H9 (cell line): ENCODE measurements at regions not wholly inside any gene's neighbourhood (a gene's known extent, or its start where the extent isn't known, plus 50 kb on each side); places are given as distances from the start of the nearest gene placed in this dataset.

Source experiments
- DNase-seq: peaks from one replicate; pipeline ENCODE4 v3.0.0-alpha.2; 2017
- H2AFZ ChIP-seq: one replicate; pipeline ENCODE4 v1.6.1; 2013; ENCODE audit warnings: mild to moderate bottlenecking, low read length, control low read depth, moderate library complexity
- H2AK5ac ChIP-seq: 2 replicates; pipeline ENCODE4 v1.6.1; 2013; ENCODE audit warnings: low read length, control low read depth, mixed read lengths; ENCODE audit not compliant: insufficient read length
- H2BK120ac ChIP-seq: one replicate; pipeline ENCODE4 v1.6.1; 2013; ENCODE audit warnings: low read depth, mild to moderate bottlenecking, low read length, control low read depth, inconsistent platforms; ENCODE audit not compliant: poor library complexity, severe bottlenecking
- H2BK12ac ChIP-seq: 2 replicates; pipeline ENCODE4 v1.6.1; 2013; ENCODE audit warnings: low read length, control low read depth, mixed read lengths, low read depth; ENCODE audit not compliant: insufficient read length
- H2BK15ac ChIP-seq: 2 replicates; pipeline ENCODE4 v1.6.1; 2013; ENCODE audit warnings: low read depth, low read length, control low read depth
- H2BK20ac ChIP-seq: one replicate; pipeline ENCODE4 v1.6.1; 2013; ENCODE audit warnings: low read depth, mild to moderate bottlenecking, low read length, control low read depth, inconsistent platforms; ENCODE audit not compliant: poor library complexity, severe bottlenecking
- H2BK5ac ChIP-seq: 2 replicates; pipeline ENCODE4 v1.6.1; 2013; ENCODE audit warnings: low read length, control low read depth, mixed read lengths; ENCODE audit not compliant: insufficient read length
- H3K14ac ChIP-seq: 2 replicates; pipeline ENCODE4 v1.6.1; 2013; ENCODE audit warnings: low read length, control low read depth; ENCODE audit not compliant: insufficient read depth
- H3K18ac ChIP-seq: 2 replicates; pipeline ENCODE4 v1.6.1; 2013; ENCODE audit warnings: low read depth, mild to moderate bottlenecking, mixed read lengths, low read length, control low read depth; ENCODE audit not compliant: insufficient read length
- H3K23ac ChIP-seq: 2 replicates; pipeline ENCODE4 v1.6.1; 2013; ENCODE audit warnings: low read length, control low read depth, mixed read lengths, low read depth; ENCODE audit not compliant: insufficient read length
- H3K23me2 ChIP-seq: 2 replicates; pipeline ENCODE4 v1.6.1; 2013; ENCODE audit warnings: low read depth, mild to moderate bottlenecking, mixed read lengths, low read length, control low read depth; ENCODE audit not compliant: insufficient read length, poor library complexity, severe bottlenecking
- H3K27ac ChIP-seq: 2 replicates; pipeline ENCODE4 v1.5.1; 2013; ENCODE audit warnings: low read length, control low read depth, mixed read lengths, low read depth; ENCODE audit not compliant: insufficient read length
- H3K27me3 ChIP-seq: 2 replicates; pipeline ENCODE4 v1.6.1; 2013; ENCODE audit warnings: low read length, control low read depth, inconsistent platforms; ENCODE audit not compliant: insufficient read depth
- H3K4ac ChIP-seq: 2 replicates; pipeline ENCODE4 v1.6.1; 2013; ENCODE audit warnings: low read depth, mild to moderate bottlenecking, control low read depth, inconsistent platforms, low read length, moderate library complexity
- H3K4me1 ChIP-seq: 2 replicates; pipeline ENCODE4 v1.6.1; 2013; ENCODE audit warnings: low read length, control low read depth, inconsistent platforms; ENCODE audit not compliant: insufficient read depth
- H3K4me2 ChIP-seq: 2 replicates; pipeline ENCODE4 v1.6.1; 2013; ENCODE audit warnings: low read length, control low read depth, mixed read lengths; ENCODE audit not compliant: insufficient read length, insufficient read depth
- H3K56ac ChIP-seq: 2 replicates; pipeline ENCODE4 v1.6.1; 2013; ENCODE audit warnings: low read depth, mild to moderate bottlenecking, mixed read lengths, low read length, control low read depth; ENCODE audit not compliant: insufficient read length
- H3K79me1 ChIP-seq: 2 replicates; pipeline ENCODE4 v1.6.1; 2013; ENCODE audit warnings: low read depth, mild to moderate bottlenecking, moderate library complexity, low read length, control low read depth, inconsistent platforms; ENCODE audit not compliant: insufficient read depth, poor library complexity, severe bottlenecking
- H3K79me2 ChIP-seq: 2 replicates; pipeline ENCODE4 v1.6.1; 2013; ENCODE audit warnings: low read length, control low read depth, inconsistent platforms; ENCODE audit not compliant: insufficient read depth
- H3K9ac ChIP-seq: 2 replicates; pipeline ENCODE4 v1.6.1; 2013; ENCODE audit warnings: low read length, control low read depth, mixed read lengths; ENCODE audit not compliant: insufficient read length; ENCODE audit errors: extremely low read depth
- H3K9me3 ChIP-seq: one replicate; pipeline ENCODE4 v1.6.1; 2013; ENCODE audit warnings: low read depth, low read length, inconsistent platforms; ENCODE audit not compliant: control insufficient read depth
- H3T11ph ChIP-seq: one replicate; pipeline ENCODE4 v1.6.1; 2013; ENCODE audit warnings: mild to moderate bottlenecking, low read length, control low read depth, inconsistent platforms
- H4K20me1 ChIP-seq: one replicate; pipeline ENCODE4 v1.6.1; 2013; ENCODE audit not compliant: control insufficient read depth, insufficient read length, insufficient read depth
- H4K5ac ChIP-seq: 2 replicates; pipeline ENCODE4 v1.6.1; 2013; ENCODE audit warnings: low read depth, mild to moderate bottlenecking, mixed read lengths, low read length, control low read depth; ENCODE audit not compliant: insufficient read length
- H4K8ac ChIP-seq: replicated peaks from 2 replicates; pipeline ENCODE4 v1.6.1; 2013; ENCODE audit warnings: low read length, control low read depth, mixed read lengths, low read depth; ENCODE audit not compliant: insufficient read length
- H4K91ac ChIP-seq: 2 replicates; pipeline ENCODE4 v1.6.1; 2013; ENCODE audit warnings: low read depth, mild to moderate bottlenecking, moderate library complexity, mixed read lengths, low read length, control low read depth; ENCODE audit not compliant: insufficient read length
- H3K27ac Mint-ChIP-seq, 3 experiments: 2 replicates in 2 of 3; 3 replicates in 1 of 3; pipeline ENCODE4 v1.8.0; 2020 to 2021; ENCODE audit warnings: mixed read lengths in 3 of 3, mild to moderate bottlenecking in 1 of 3, moderate library complexity in 1 of 3
- H3K27me3 Mint-ChIP-seq: 2 replicates; pipeline ENCODE4 v1.8.0; 2021; ENCODE audit warnings: low read depth, mild to moderate bottlenecking, moderate library complexity, mixed read lengths
- H3K36me3 Mint-ChIP-seq, 3 experiments: 2 replicates in 2 of 3; 3 replicates in 1 of 3; pipeline ENCODE4 v1.8.0; 2020 to 2021; ENCODE audit warnings: low read depth in 3 of 3, mixed read lengths in 3 of 3; ENCODE audit not compliant: insufficient read depth in 1 of 3
- H3K4me1 Mint-ChIP-seq, 2 experiments: 2 replicates each; pipeline ENCODE4 v1.8.0; 2020; ENCODE audit warnings: mixed read lengths in 2 of 2
- H3K4me3 Mint-ChIP-seq, 2 experiments: 2 replicates in 1 of 2; 3 replicates in 1 of 2; pipeline ENCODE4 v1.8.0; 2020 to 2021; ENCODE audit warnings: mild to moderate bottlenecking in 2 of 2, mixed read lengths in 2 of 2, moderate library complexity in 1 of 2
- H3K9me3 Mint-ChIP-seq, 2 experiments: 2 replicates in 1 of 2; 3 replicates in 1 of 2; pipeline ENCODE4 v1.8.0; 2020; ENCODE audit warnings: mild to moderate bottlenecking in 2 of 2, mixed read lengths in 2 of 2, moderate library complexity in 1 of 2
- WGBS: extraction: QIAGEN DNeasy Blood & Tissue Kit; methylation state at CpG from one replicate; pipeline ENCODE4 v1.1.7; 2013; ENCODE audit warnings: missing lambda C conversion rate, low lambda C conversion rate, mixed read lengths; ENCODE audit not compliant: insufficient read length; ENCODE audit errors: extremely low coverage; 5-methylcytosine and 5-hydroxymethylcytosine counted together
- TF ChIP-seq, protein P1 (sequence below): fragments of 200-600 bp; sonication (generic); conservative IDR thresholded peaks from 3 replicates; pipeline ENCODE4 v1.8.0; 2021; ENCODE audit warnings: antibody characterized with exemption, mild to moderate bottlenecking

GRCh38 chr9:22954550-22954949, 507.9 kb downstream of the DMRTA1 start:
- H3K4me1 ChIP-seq: no peaks in the 10 kb centered on the region; the same call in 1 of the 2 replicates
- no peak overlapping the region for H3K18ac ChIP-seq
- H3K9ac ChIP-seq: no peak overlapping the region
- Mint-ChIP-seq H3K27me3 (no peaks in the 10 kb centered on the region), H3K9me3 (peaks cover 2 to 4% of the 10 kb centered on the region in 2 experiments; a peak in 4 of 5 replicates), H3K27ac (no peak overlapping the region), H3K4me1 (peaks cover 15% of the 10 kb centered on the region in 2 experiments), H3K36me3 (peaks cover 2 to 6% (median 2%) of the 10 kb centered on the region in 3 experiments; a peak in 3 of 7 replicates), H3K4me3 (no peak overlapping the region)
- no peaks in the 10 kb centered on the region for H4K20me1 ChIP-seq
- H3K27me3 ChIP-seq: no peaks in the 10 kb centered on the region
- H3K79me1 ChIP-seq: no peaks in the 10 kb centered on the region
- no peak overlapping the region for H2BK5ac ChIP-seq
- no peak overlapping the region for H2BK15ac ChIP-seq
- H3K14ac ChIP-seq: no peak overlapping the region
- H3K56ac ChIP-seq: no peak overlapping the region
- no peak overlapping the region for H2BK12ac ChIP-seq
- H3K23ac ChIP-seq: no peak overlapping the region
- H3T11ph ChIP-seq: no peak overlapping the region
- TF ChIP-seq, protein P1, sequence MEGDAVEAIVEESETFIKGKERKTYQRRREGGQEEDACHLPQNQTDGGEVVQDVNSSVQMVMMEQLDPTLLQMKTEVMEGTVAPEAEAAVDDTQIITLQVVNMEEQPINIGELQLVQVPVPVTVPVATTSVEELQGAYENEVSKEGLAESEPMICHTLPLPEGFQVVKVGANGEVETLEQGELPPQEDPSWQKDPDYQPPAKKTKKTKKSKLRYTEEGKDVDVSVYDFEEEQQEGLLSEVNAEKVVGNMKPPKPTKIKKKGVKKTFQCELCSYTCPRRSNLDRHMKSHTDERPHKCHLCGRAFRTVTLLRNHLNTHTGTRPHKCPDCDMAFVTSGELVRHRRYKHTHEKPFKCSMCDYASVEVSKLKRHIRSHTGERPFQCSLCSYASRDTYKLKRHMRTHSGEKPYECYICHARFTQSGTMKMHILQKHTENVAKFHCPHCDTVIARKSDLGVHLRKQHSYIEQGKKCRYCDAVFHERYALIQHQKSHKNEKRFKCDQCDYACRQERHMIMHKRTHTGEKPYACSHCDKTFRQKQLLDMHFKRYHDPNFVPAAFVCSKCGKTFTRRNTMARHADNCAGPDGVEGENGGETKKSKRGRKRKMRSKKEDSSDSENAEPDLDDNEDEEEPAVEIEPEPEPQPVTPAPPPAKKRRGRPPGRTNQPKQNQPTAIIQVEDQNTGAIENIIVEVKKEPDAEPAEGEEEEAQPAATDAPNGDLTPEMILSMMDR: no peak
- H2BK120ac ChIP-seq: no peak overlapping the region
- no peak overlapping the region for H3K4ac ChIP-seq
- H4K5ac ChIP-seq: no peak overlapping the region
- H3K4me2 ChIP-seq: no peak overlapping the region
- 100% methylated on average over 2 of the region's 3 CpGs for whole genome bisulfite sequencing
- no peaks in the 10 kb centered on the region for H3K23me2 ChIP-seq
- no peak overlapping the region for H2BK20ac ChIP-seq
- no peaks in the 10 kb centered on the region for H3K79me2 ChIP-seq
- no peak overlapping the region for H2AFZ ChIP-seq
- H3K9me3 ChIP-seq: no peaks in the 10 kb centered on the region
- no peak overlapping the region for H4K91ac ChIP-seq
- no peak overlapping the region for H2AK5ac ChIP-seq
- no peak overlapping the region for H3K27ac ChIP-seq
- H4K8ac ChIP-seq: no peak overlapping the region
- DNase-seq: no peak
